ENCODE measurements at regions not wholly inside any gene's neighbourhood (a gene's known extent, or its start where the extent isn't known, plus 50 kb on each side); places are given as distances from the start of the nearest gene placed in this dataset.

DNA sequence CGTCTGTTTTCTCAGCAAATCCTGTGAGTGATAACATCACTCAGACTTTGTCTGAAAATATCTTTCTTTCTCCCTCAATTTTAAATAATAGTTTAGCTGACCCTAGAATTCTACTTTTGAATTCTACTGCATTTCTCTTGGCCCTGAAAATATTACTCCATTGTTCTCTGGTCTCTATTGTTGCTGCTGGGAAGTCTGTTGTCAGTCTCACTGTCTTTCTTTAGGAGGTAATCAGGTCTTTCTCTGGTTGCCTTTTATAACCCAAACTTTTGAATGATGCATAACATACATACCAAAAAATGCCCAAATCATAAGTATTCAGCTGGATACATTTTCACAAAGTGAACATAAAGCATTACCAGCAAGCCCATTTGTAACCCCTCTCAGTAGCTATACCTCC, 100.0 kb downstream of the MATN1 start:
- no peak for TF ChIP-seq CTCF (IDR thresholded peaks at IDR 0.05; ENCODE audit: insufficient read depth, low read depth, low read length)
- Histone ChIP-seq H3K4me3 (ENCODE audit: low read depth, low read length) (no peak overlapping the region), H3K36me3 (ENCODE audit: control insufficient read depth, insufficient read depth, low read length) (no peaks in the 10 kb centered on the region), H3K27me3 (ENCODE audit: control insufficient read depth, insufficient read depth, low read length) (no peaks in the 10 kb centered on the region)
- no peak for DNase-seq (ENCODE audit: low read depth)
- ChIA-PET CTCF (no interaction called here), POLR2A (no interaction called here)

DNA sequence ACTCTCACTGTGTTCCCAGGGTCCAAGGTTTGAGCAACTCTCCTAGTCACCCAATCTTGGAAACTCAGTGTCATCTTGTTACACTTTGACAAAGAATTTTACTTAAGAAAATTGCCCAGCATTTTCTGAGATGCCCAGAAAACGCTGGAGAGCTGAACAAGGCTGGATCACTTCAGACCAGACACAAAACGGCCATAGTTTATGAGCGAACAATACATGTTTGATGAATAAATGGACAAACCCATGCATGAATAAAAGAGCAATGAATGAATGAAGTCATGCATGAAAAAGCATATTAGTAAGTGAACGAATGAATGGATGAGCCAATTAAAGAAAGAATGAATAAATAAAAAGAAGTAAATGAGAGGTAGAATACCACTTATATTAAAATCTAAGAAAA, 103.8 kb downstream of the MATN1 start:
- POLR2A ChIA-PET = no interaction called here
- no peak for TF ChIP-seq CTCF (IDR thresholded peaks at IDR 0.05; ENCODE audit: insufficient read depth, low read depth, low read length)
- DNase-seq (ENCODE audit: low read depth) = no peak
- no peaks in the 10 kb centered on the region for H3K36me3 ChIP-seq (ENCODE audit: control insufficient read depth, insufficient read depth, low read length)
- H3K27me3 ChIP-seq (ENCODE audit: control insufficient read depth, insufficient read depth, low read length) = no peaks in the 10 kb centered on the region
- no peak overlapping the region for H3K4me3 ChIP-seq (ENCODE audit: low read depth, low read length)
- CTCF ChIA-PET = no interaction called here

GRCh38 chr1:30618335-30618747, 105.0 kb downstream of the MATN1 start:
- CTCF ChIA-PET = no interaction called here
- no peak for DNase-seq (ENCODE audit: low read depth)

DNA sequence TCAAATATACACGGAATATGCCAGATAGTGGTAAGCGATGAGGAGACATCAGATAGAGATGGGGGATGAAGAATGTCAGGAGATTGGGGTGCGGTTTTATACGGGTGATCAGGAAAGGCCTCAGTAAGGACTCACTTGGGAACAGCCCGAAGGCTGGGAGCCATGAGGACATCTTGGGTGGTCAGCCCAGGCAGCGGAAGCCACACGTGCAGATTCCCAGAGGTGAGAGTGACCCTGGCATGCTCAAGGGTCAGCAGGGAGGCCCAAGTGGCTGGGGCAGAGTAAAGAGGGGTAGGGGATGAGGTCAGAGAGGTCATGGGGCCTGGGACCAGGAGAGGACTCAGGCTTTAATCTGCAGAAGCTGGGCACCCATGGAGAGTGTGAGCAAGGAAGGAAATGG, 106.6 kb downstream of the MATN1 start:
- Histone ChIP-seq H3K36me3 (ENCODE audit: control insufficient read depth, insufficient read depth, low read length) (no peaks in the 10 kb centered on the region), H3K4me3 (ENCODE audit: low read depth, low read length) (no peak overlapping the region), H3K27me3 (ENCODE audit: control insufficient read depth, insufficient read depth, low read length) (no peaks in the 10 kb centered on the region)
- ChIA-PET CTCF (no interaction called here), POLR2A (no interaction called here)
- DNase-seq (ENCODE audit: low read depth) = no peak
- no peak for TF ChIP-seq CTCF (IDR thresholded peaks at IDR 0.05; ENCODE audit: insufficient read depth, low read depth, low read length)

More at GRCh38 chr1:30618335-30618747, 105.0 kb downstream of the MATN1 start:
- no peaks in the 10 kb centered on the region for H3K27me3 ChIP-seq (ENCODE audit: control insufficient read depth, insufficient read depth, low read length)
- no peaks in the 10 kb centered on the region for H3K36me3 ChIP-seq (ENCODE audit: control insufficient read depth, insufficient read depth, low read length)
- H3K4me3 ChIP-seq (ENCODE audit: low read depth, low read length) = no peak overlapping the region
- POLR2A ChIA-PET = no interaction called here
- no peak for TF ChIP-seq CTCF (IDR thresholded peaks at IDR 0.05; ENCODE audit: insufficient read depth, low read depth, low read length)

DNA sequence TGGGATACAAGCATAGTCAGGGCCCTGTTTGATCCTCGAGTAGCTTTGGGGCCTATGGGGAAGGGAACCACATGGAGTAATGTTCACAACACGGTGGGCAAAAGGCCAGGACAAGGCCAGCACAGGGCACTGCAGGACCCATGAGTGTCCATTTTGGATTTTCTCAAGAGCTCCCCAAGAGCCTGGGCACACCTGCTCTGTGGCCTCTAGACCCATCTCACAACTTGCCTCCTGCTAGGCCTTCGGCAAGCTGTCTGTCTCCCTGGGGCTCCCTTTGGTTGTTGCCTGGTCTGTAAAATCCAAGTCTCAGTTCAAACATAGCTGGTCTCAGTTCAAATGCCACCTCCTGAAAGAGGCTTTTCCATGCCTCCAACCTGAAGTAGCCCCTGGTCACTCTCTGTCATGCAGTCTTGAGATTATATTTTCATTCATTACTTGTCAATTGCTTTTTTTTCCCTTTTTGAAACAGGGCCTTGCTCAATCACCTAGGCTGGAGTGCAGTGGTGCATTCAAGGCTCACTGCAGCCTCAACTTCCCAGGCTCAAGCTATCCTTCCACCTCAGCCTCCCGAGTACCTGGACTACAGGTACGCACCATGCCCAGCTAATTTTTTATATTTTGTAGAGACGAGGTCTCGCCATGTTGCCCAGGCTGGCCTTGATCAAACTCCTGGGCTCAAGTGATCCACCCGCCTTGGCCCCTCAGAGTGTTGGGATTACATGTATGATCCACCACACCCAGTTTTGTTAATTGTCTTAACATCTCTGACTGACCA, 107.4 kb downstream of the MATN1 start:
- no peaks in the 10 kb centered on the region for H3K36me3 ChIP-seq (ENCODE audit: control insufficient read depth, insufficient read depth, low read length)
- no peak for TF ChIP-seq CTCF (IDR thresholded peaks at IDR 0.05; ENCODE audit: insufficient read depth, low read depth, low read length)
- ChIA-PET CTCF (interaction anchor here (1.1 kb wide), 1 partner anchor 32 kb away, joined by 6 read pairs; no protein-coding TSS in a partner anchor), POLR2A (no interaction called here)
- no peak overlapping the region for H3K4me3 ChIP-seq (ENCODE audit: low read depth, low read length)
- no peaks in the 10 kb centered on the region for H3K27me3 ChIP-seq (ENCODE audit: control insufficient read depth, insufficient read depth, low read length)
- no peak for DNase-seq (ENCODE audit: low read depth)

Measured in BJ (cell line).